Stimulated activated naive CD8-positive, alpha-beta T cell treated with anti-CD3 and anti-CD28 coated beads, Interleukin-15, amount 100 ng/mL, for 72 hours (primary cell): ENCODE measurements at regions not wholly inside any gene's neighbourhood (a gene's known extent, or its start where the extent isn't known, plus 50 kb on each side); places are given as distances from the start of the nearest gene placed in this dataset.

Experiments used
- ATAC-seq: fragments of 150-1000 bp; cut with Tn5 transposase; 2 replicates; pipeline ENCODE4 v1.10.0; 2021; ENCODE audit warnings: mild to moderate bottlenecking, moderate library complexity
- DNase-seq, 2 donors: peaks; one replicate each; pipeline ENCODE4 v3.0.0; 2021 to 2022
- H3K27ac Mint-ChIP-seq, 2 donors: one replicate each; pipeline ENCODE4 v1.8.0; 2022; ENCODE audit warnings: mild to moderate bottlenecking in 2 of 2, mixed read lengths in 2 of 2, moderate library complexity in 2 of 2
- H3K27me3 Mint-ChIP-seq: one replicate; pipeline ENCODE4 v1.8.0; 2022; ENCODE audit warnings: mixed read lengths
- H3K4me1 Mint-ChIP-seq: one replicate; pipeline ENCODE4 v1.8.0; 2022; ENCODE audit warnings: mild to moderate bottlenecking, mixed read lengths
- H3K4me3 Mint-ChIP-seq, 2 donors: one replicate each; pipeline ENCODE4 v1.8.0; 2022; ENCODE audit warnings: mild to moderate bottlenecking in 2 of 2, mixed read lengths in 2 of 2, moderate library complexity in 1 of 2
- H3K9me3 Mint-ChIP-seq, 2 donors: one replicate each; pipeline ENCODE4 v1.8.0; 2022; ENCODE audit warnings: mixed read lengths in 2 of 2

DNA sequence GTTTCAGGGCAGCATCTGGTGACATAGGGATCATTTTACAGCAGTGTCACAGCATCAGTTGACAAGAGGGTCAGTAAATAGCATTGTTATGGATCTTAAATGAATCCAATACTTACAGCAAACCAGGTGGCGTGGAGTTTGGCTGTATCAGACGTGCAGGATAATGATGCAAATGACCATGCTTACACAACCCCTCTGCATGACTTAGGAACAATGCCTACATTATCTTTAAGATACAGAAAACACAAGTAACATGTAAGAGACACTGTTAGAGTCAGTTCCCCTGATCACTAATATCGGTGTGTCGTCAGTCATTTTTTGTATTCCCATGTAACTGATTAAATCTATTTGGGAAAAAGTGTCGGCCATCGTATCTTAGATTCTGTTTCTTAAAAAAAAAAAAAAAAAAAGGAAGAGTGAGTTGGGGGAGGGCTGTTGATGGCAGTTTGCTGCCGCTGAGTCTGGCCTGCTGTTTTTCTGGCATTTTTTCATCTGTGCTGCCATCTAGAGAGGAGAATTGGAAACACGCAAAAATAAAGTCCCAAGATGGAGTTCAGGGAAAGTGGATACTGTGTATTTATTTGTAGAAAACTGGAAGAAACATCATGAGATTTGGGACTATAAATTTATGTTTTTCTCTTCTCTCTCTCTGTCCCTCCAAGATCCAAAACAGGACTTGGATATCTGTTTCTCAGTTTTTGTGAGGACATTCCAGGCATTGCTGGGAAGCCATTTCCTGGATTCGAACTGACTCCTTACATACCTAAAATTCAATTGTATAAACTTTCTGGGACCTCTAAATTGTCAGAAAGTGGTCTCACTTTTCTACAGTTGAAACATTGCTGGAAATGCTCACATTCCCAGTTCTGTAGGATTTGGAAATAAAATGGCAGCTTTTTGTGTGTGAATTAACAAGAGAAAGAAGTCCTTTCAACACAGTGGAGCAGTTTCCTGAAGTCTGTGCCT lies 60.3 kb upstream of the AGPS start:
- ATAC-seq (peak; percentile 84), DNase-seq (peak; percentile 47 to 53)
- peak overlapping the region in 1 of 2 donors; percentile 52 for H3K27ac Mint-ChIP-seq
- no peaks in the 10 kb centered on the region for H3K27me3 Mint-ChIP-seq
- H3K4me3 Mint-ChIP-seq, result no peak overlapping the region
- peaks cover 16% of the 10 kb centered on the region for H3K4me1 Mint-ChIP-seq
- no peaks in the 10 kb centered on the region for H3K9me3 Mint-ChIP-seq

DNA sequence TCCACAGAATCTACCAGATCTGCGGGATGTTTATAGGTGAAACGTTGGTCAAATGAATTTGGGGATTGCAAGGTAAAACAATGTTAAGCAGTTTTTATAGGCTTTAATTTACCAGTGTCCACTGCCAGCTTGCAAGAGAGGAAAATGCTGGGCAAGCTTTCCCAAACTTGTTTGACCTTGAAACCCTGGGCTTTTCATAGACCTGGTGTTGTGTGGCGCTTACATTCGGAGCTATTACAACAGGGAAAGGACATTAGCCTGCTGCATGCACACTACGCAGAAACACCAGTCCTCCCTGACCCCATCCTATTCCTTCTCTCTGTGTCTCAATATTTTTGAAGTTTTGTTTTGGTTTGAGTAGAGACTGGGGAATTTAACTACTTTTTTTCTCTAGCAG lies 59.6 kb upstream of the AGPS start:
- H3K4me3 Mint-ChIP-seq, result no peak overlapping the region
- H3K27me3 Mint-ChIP-seq, result no peaks in the 10 kb centered on the region
- peaks cover 23% of the 10 kb centered on the region for H3K4me1 Mint-ChIP-seq
- ATAC-seq (no peak), DNase-seq (no peak)
- H3K9me3 Mint-ChIP-seq, result no peaks in the 10 kb centered on the region
- no peak overlapping the region for H3K27ac Mint-ChIP-seq

DNA sequence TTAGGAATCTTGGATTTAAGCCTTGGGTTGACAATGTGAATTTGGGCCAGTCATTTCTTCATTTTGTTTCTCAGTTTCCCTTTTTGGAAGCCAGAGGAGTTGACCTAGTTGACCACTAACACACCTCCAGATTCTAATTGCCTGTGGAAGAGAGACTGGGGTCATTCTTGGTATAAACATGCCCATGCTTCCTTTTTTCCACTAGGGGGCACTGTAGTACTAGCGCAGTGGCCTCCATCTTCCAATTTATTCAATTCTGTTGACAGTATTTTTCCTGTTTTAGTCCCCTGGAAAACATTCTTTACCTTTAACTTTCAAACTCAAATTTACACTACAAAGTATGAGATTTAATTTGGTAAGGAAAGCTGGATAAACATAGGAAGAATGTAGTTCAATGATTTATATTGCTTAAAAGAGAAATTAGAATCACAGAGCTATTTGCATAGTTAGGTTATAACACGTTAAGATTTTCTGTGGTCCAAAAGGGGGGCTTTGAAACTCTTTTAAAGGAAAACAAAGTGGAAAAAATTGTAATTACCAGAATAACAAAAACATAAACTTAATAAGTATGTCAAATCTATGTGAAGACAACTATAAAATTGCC lies 57.5 kb upstream of the AGPS start:
- Mint-ChIP-seq H3K4me3 (no peak overlapping the region), H3K27ac (no peak overlapping the region), H3K4me1 (peaks cover 18% of the 10 kb centered on the region), H3K9me3 (no peaks in the 10 kb centered on the region), H3K27me3 (no peaks in the 10 kb centered on the region)
- ATAC-seq, result no peak
- peak in 1 of 2 donors; percentile 17 for DNase-seq

DNA sequence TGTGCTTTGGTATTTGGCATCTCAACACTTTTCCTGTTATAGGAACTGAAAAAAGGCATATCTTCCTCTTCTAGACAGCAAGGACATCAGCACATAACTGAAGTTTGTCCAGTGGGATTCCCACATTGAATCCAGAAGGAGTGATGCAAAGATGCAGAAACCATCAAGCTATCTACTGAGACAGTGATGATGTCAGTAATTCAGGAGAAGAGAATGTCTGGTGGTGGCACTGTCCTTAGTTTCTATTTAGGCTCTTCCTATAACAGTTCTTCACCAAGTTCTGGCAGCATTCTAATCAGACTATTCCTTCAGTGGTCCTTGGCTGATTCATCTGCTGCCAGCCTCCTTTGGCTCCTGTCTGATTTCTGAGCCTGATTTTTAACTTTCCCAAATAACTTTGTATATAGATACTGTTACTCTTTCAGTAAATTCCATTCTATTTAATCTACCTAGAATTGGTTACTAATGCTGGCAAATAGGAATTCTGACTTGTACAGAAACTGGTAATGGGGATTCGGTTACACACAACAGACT lies 56.6 kb upstream of the AGPS start:
- no peak overlapping the region for H3K4me3 Mint-ChIP-seq
- H3K9me3 Mint-ChIP-seq, result no peaks in the 10 kb centered on the region
- ATAC-seq (no peak), DNase-seq (no peak)
- H3K27me3 Mint-ChIP-seq, result no peaks in the 10 kb centered on the region
- H3K27ac Mint-ChIP-seq, result no peak overlapping the region
- H3K4me1 Mint-ChIP-seq, result peaks cover 18% of the 10 kb centered on the region

DNA sequence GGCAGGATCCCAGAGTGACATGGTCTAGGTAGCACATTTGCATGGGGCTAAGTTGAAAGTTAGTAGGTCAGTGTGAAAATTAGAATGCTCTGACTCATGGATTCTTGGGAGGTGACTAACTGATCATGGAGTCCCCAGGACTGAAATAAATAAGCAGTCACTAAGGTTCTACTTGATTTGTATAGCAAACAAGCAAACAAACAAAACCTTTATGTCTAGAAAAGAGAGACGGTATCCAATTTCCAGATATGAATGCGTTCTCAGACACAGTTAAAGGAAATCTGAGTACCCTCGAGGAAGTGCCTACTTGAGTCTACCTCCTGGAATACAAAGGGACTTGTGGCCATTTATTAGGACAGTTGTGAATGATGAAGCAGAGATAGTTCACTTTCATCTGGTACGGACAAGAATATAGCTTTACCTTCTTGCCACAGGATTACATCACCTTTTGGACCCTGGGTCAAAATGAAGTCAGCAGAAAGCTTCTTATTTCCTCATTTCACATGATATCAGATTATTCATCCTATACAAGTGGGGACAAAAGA lies 54.3 kb upstream of the AGPS start:
- ATAC-seq (peak; percentile 56), DNase-seq (no peak)
- no peak overlapping the region for H3K4me3 Mint-ChIP-seq
- no peaks in the 10 kb centered on the region for H3K9me3 Mint-ChIP-seq
- H3K4me1 Mint-ChIP-seq, result peaks cover 10% of the 10 kb centered on the region
- H3K27me3 Mint-ChIP-seq, result no peaks in the 10 kb centered on the region
- no peak overlapping the region for H3K27ac Mint-ChIP-seq

DNA sequence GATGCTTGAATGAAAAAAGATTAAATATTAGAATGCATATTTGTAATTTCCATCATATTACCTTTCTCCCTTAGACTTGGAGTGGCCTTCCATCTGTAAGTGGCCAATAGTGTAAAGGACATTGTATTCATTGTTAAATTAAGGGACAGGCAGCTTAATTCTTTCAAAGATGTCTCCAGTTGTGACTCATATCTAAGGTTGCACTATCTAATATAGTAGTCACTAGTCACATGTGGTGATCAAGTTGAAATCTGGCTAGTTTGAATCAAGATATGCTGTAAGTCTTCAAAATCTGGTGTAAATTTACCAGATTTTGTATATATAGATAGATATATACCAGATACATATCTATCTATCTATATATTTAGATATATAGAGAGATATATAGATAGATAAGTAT lies 52.4 kb upstream of the AGPS start:
- Mint-ChIP-seq H3K27me3 (no peaks in the 10 kb centered on the region), H3K9me3 (no peaks in the 10 kb centered on the region), H3K4me3 (no peak overlapping the region), H3K27ac (no peak overlapping the region), H3K4me1 (peaks cover 10% of the 10 kb centered on the region)
- DNase-seq (no peak), ATAC-seq (no peak)

DNA sequence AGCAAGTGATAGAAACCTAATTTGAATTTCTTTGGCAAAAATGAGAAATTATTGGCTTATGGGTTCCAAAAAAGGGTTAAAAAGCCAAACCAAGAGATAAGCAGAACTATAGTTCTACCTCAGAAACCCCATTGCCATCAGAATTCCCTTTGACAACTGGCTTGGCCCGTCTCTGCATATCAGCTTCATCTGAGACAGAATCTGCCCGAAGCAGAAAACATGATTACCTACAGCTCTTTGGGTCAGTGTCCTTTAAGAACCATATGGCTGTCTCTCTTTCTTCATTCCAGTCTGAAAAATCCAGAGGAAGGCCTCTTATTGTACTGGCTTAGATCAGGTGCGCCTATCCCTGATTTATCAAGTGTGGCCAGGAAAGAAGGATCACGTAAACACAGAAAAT lies 49.8 kb upstream of the AGPS start:
- H3K27ac Mint-ChIP-seq, result no peak overlapping the region
- ATAC-seq (no peak), DNase-seq (no peak)
- no peaks in the 10 kb centered on the region for H3K27me3 Mint-ChIP-seq
- peaks cover 3% of the 10 kb centered on the region for H3K4me1 Mint-ChIP-seq
- H3K9me3 Mint-ChIP-seq, result no peaks in the 10 kb centered on the region
- H3K4me3 Mint-ChIP-seq, result no peak overlapping the region
